ENCODE measurements at regions not wholly inside any gene's neighbourhood (a gene's known extent, or its start where the extent isn't known, plus 50 kb on each side); places are given as distances from the start of the nearest gene placed in this dataset.

DNA sequence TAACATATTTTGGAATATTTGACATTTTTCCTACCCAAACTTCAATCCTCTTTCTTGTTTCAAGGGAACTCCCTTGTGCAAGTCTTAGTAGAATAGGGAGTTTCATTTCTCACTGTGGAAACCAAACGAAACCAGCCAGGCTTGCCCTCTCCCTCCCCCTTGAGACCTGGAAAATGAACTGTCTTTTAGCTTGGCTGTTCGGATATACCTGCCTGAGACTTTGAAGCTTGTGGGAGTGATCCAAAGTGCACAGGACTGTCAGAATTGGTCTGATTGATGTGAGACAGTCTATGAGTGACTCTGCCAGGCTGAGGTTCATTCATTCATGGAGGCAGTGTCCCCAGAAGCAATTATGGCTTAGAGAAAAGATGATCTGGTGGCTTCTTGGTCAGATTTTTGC, 388.1 kb downstream of the EPM2A start:
- no peaks in the 10 kb centered on the region for H3K36me3 ChIP-seq
- H3K4me3 ChIP-seq: no peak overlapping the region
- DNase-seq (ENCODE audit: low spot score in 2 of 2): no peak
- no peaks in the 10 kb centered on the region for H3K4me1 ChIP-seq
- no peak for TF ChIP-seq CTCF (IDR thresholded peaks at IDR 0.05)
- H3K27ac ChIP-seq: no peak overlapping the region
- H3K27me3 ChIP-seq: no peaks in the 10 kb centered on the region
- intact Hi-C loops (cut with DNase I): no loop called here
- no peaks in the 10 kb centered on the region for H3K9me3 ChIP-seq

GRCh38 chr6:145349950-145350510, 385.3 kb downstream of the EPM2A start:
- intact Hi-C loops (cut with DNase I): no loop called here

DNA sequence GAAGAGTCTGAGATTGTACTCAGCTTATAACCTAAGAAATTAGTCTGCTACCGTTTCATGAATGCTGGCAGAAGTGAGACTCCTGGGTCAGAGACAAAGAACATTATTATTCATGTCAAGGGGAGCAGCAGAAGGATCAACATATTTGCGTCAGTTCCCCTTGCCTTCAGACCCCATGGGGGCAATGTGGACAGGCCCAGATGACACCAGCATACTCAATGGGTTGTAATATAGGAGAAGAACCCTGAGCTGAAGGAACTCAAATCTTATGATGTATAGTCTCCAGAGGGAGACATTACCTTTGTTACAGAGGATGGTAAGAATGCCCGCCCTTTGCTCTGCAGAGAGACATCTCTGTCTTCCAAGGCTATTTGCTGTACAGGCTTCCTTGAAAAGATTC, 384.4 kb downstream of the EPM2A start:
- intact Hi-C loops (cut with DNase I): no loop called here
- no peak for TF ChIP-seq CTCF (IDR thresholded peaks at IDR 0.05)
- no peak overlapping the region for H3K4me3 ChIP-seq

More at GRCh38 chr6:145349950-145350510, 385.3 kb downstream of the EPM2A start:
- Histone ChIP-seq H3K36me3 (no peaks in the 10 kb centered on the region), H3K4me3 (no peak overlapping the region), H3K4me1 (no peaks in the 10 kb centered on the region), H3K9me3 (no peaks in the 10 kb centered on the region), H3K27ac (no peak overlapping the region), H3K27me3 (no peaks in the 10 kb centered on the region)
- no peak for DNase-seq (ENCODE audit: low spot score in 2 of 2)
- TF ChIP-seq CTCF (IDR thresholded peaks at IDR 0.05): no peak

GRCh38 chr6:145352382-145353080, 382.8 kb downstream of the EPM2A start:
- intact Hi-C loops (cut with DNase I): no loop called here
- no peak for DNase-seq (ENCODE audit: low spot score in 2 of 2)

More for the DNA sequence above, 384.4 kb downstream of the EPM2A start:
- no peaks in the 10 kb centered on the region for H3K36me3 ChIP-seq
- no peak overlapping the region for H3K27ac ChIP-seq
- no peaks in the 10 kb centered on the region for H3K4me1 ChIP-seq
- H3K27me3 ChIP-seq: no peaks in the 10 kb centered on the region
- no peaks in the 10 kb centered on the region for H3K9me3 ChIP-seq
- no peak for DNase-seq (ENCODE audit: low spot score in 2 of 2)

DNA sequence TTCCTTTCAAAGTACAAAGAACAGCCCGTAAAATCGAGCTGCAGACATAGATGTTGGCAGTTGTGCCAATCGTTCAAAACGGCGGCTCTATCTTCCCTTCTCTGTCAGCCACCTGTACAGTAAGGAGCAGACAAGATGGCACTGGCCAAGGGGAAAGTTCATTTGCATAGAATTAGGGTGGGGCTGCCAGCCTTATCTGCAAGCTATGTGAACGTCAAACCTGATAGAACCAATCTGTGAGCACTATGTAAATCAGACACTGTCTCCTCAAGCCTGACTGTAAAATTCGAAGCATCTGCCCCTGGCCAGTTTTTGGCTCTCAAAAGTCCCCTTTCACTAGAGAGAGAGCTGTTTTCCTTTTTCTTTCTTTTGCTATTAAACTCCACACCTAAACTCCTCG, 374.5 kb downstream of the EPM2A start:
- Histone ChIP-seq H3K9me3 (no peaks in the 10 kb centered on the region), H3K36me3 (no peaks in the 10 kb centered on the region), H3K4me3 (no peak overlapping the region), H3K27me3 (no peaks in the 10 kb centered on the region), H3K27ac (no peak overlapping the region), H3K4me1 (no peaks in the 10 kb centered on the region)
- TF ChIP-seq CTCF (IDR thresholded peaks at IDR 0.05): no peak
- intact Hi-C loops (cut with DNase I): no loop called here
- no peak for DNase-seq (ENCODE audit: low spot score in 2 of 2)

More at GRCh38 chr6:145352382-145353080, 382.8 kb downstream of the EPM2A start:
- no peaks in the 10 kb centered on the region for H3K4me1 ChIP-seq
- TF ChIP-seq CTCF (IDR thresholded peaks at IDR 0.05): no peak
- no peaks in the 10 kb centered on the region for H3K27me3 ChIP-seq
- no peak overlapping the region for H3K27ac ChIP-seq
- no peaks in the 10 kb centered on the region for H3K36me3 ChIP-seq
- no peak overlapping the region for H3K4me3 ChIP-seq
- no peaks in the 10 kb centered on the region for H3K9me3 ChIP-seq

Measured in ascending aorta (tissue), 2 donors.